ENCODE measurements at regions not wholly inside any gene's neighbourhood (a gene's known extent, or its start where the extent isn't known, plus 50 kb on each side); places are given as distances from the start of the nearest gene placed in this dataset.

- TF ChIP-seq ZNF407 (IDR thresholded peaks at IDR 0.05; ENCODE audit: low read depth) = no peak
- no peak for TF ChIP-seq TAF9B (IDR thresholded peaks at IDR 0.05; ENCODE audit: partially characterized antibody)
- TF ChIP-seq KDM5B (IDR thresholded peaks at IDR 0.05; ENCODE audit: insufficient replicate concordance, low read depth, low read length) = no peak
- TF ChIP-seq ZBTB34 (CRISPR knock-in tag; IDR thresholded peaks at IDR 0.05) = no peak
- no peak for TF ChIP-seq ZNF507 (tag; conservative IDR thresholded peaks at IDR 0.05)
- TF ChIP-seq POLR2B (IDR thresholded peaks at IDR 0.05; ENCODE audit: low read depth, partially characterized antibody) = no peak
- no peak for TF ChIP-seq ATF6 (CRISPR knock-in tag; IDR thresholded peaks at IDR 0.05)
- TF ChIP-seq CSDE1 (IDR thresholded peaks at IDR 0.05) = no peak
- TF ChIP-seq CC2D1A (IDR thresholded peaks at IDR 0.05) = no peak
- no peak for TF ChIP-seq KHSRP (IDR thresholded peaks at IDR 0.05)
- TF ChIP-seq, protein P1, sequence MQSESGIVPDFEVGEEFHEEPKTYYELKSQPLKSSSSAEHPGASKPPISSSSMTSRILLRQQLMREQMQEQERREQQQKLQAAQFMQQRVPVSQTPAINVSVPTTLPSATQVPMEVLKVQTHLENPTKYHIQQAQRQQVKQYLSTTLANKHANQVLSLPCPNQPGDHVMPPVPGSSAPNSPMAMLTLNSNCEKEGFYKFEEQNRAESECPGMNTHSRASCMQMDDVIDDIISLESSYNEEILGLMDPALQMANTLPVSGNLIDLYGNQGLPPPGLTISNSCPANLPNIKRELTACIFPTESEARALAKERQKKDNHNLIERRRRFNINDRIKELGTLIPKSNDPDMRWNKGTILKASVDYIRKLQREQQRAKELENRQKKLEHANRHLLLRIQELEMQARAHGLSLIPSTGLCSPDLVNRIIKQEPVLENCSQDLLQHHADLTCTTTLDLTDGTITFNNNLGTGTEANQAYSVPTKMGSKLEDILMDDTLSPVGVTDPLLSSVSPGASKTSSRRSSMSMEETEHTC (IDR thresholded peaks at IDR 0.05) = no peak
- TF ChIP-seq, protein P2, sequence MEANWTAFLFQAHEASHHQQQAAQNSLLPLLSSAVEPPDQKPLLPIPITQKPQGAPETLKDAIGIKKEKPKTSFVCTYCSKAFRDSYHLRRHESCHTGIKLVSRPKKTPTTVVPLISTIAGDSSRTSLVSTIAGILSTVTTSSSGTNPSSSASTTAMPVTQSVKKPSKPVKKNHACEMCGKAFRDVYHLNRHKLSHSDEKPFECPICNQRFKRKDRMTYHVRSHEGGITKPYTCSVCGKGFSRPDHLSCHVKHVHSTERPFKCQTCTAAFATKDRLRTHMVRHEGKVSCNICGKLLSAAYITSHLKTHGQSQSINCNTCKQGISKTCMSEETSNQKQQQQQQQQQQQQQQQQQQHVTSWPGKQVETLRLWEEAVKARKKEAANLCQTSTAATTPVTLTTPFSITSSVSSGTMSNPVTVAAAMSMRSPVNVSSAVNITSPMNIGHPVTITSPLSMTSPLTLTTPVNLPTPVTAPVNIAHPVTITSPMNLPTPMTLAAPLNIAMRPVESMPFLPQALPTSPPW (CRISPR knock-in tag; IDR thresholded peaks at IDR 0.05) = no peak
- no peak for TF ChIP-seq ZNF436 (CRISPR knock-in tag; IDR thresholded peaks at IDR 0.05)
- TF ChIP-seq NCOA1 (IDR thresholded peaks at IDR 0.05; ENCODE audit: low read depth) = no peak
- TF ChIP-seq BRD4 (IDR thresholded peaks at IDR 0.05) = no peak
- no peak for TF ChIP-seq SMARCB1 (IDR thresholded peaks at IDR 0.05; ENCODE audit: insufficient read length, low read depth)
Measured at GRCh38 chrX:25277574-25277973, 261.8 kb upstream of the ARX start (continued).
